NCI-H146 treated with DMSO at 0.1 percent for 48 hours (cell line): ENCODE measurements at regions not wholly inside any gene's neighbourhood (a gene's known extent, or its start where the extent isn't known, plus 50 kb on each side); places are given as distances from the start of the nearest gene placed in this dataset.
"Not testable (repeated sequence)": the region's sequence is repeated elsewhere in the genome, so short reads cannot be mapped to it uniquely, and the experiment has no call there.

Experiments
- DNase-seq: peaks from one replicate; lab custom pipeline; 2025; ENCODE audit not compliant: unreplicated experiment; lab: John Stamatoyannopoulos, UW

DNA sequence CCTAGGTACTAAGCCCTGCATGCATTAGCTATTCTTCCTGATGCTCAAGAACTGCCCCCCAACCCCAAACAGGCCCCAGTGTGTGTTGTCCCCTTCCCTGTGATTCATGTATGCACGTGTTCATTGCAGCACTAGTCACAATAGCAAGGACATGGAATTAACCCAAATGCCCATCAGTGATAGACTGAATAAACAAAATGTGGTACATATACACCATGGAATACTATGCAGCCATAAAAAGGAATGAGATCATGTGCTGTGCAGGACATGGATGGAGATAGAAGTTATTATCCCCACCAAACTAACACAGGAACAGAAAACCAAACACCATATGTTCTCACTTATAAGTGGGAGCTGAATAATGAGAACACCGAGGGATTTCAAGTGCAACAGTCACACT, 214.2 kb upstream of the SLC7A11 start:
- not testable (repeated sequence) for DNase-seq

DNA sequence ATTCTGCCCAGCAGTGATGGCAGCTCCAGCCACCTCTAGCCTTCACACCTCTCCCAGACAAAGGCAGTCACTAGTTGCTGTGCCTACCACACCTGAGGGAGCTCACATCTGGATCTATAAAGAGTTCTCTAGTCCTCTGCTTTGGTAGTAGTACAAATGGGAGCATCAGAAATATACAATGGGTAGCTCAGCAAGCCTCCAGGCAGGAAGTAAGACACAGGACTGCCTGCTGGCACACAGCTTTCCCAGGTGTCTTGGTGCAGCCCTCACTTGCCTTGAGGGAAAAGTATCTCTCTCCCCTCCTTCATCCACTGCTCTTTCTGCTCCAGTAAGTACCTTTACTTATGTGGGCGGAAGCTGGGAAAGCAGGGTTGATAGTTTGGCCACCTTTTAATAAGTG, 212.9 kb upstream of the SLC7A11 start:
- peak; percentile 2 for DNase-seq

DNA sequence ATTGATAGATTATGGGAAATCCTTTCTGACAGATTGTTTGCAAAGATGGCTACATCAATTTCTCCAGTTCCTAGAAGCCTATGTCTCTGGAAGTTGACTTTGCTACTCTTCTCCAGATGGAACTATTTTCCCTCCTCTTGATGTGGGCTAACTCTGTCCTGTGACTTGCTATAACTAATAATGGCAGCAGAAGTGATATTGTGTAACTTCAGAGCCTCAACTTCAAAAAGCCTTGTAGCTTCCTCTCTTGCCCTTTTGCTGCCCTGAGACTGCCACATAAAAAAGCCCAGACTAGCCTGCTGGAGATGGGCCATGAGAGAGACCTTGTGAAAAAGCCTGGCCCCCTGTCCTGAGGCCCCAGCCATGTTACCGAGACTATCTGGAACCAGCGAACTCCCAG, 210.7 kb upstream of the SLC7A11 start:
- DNase-seq: no peak

DNA sequence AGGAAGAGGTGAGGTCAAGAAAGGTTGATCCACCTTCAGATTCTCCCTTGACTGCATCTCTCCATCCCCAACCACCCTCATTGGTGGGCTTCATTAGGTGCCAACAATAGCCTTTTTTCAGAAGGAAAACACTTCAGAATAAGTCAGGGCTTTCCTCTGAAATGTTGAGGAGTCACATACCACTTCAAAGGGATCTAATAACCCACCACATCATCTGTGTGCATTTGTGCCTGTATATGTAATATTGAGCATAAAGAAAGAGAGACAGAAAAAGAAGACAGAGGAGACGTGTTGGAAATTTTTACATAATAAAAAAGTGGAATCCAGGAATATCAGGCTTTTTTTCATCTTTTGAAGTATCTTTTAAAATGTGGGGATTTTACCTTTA, 209.1 kb upstream of the SLC7A11 start:
- DNase-seq: no peak

DNA sequence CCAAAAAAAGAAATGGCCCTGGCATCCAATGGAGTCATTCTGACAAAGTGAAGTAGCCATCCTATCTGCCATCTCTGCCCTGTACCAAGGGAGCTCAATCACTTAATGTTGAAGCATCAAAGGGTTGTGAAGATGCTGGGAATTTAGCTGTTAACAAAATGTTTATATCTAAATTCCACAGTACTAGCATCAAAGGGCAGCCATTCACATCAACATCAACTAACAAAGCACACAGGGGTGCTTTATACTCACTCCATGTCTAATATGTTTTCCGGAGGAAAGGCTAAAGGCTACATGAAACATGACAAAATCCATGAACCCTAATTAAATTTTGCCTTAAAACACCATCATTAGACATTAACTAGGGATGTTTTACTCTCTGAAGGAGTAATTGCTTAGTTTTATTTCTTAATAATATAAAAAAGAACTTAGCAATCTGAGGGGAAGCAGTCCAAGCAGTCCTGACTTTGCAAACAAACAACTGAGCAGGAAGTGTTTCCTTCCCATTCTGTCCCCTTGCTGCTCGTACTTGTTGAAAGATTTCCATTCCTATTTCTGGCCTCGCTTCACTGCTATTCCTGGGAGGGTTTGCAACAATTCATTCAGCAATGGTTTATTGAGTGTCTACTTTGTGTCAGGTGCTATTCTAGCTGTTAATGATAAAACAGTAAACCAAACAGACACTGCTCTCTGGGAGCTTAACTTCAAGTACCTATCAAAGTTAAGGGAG, 208.6 kb upstream of the SLC7A11 start:
- no peak for DNase-seq

DNA sequence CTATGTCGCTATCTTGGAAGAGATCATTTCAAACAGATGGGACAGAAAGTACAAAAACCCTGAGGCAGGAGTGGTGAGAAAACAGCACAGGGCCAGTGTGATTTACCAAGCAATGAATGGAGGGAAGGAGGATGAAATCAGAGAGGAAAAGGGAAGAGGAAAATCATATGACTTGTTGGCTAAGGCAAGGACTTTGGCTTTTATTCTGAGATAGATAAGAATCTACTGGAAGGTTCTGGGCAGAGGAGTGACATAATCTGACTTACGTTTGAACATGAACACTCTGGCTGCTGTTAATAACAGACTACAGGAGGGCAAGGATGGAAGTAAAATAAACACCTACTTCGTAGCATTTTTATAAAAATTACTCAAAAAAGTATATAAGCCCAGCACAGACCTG, 207.8 kb upstream of the SLC7A11 start:
- no peak for DNase-seq

DNA sequence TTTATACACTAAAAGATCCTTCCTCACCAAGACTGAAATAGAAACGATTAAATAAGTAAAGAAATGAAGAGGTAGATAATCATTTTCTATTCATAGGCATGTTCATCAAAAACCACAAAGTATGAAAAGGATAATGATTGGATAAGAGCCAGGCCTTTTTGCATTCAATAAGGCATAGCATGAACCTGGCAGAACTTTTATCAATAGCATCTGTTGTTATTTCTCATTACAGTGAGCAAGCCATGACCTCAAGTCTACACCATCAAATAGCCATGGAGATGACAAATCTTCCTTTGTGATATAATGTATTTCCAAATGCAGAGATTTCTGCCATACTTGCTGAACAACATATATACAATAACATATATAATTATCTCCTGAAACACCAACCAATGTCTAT, 206.0 kb upstream of the SLC7A11 start:
- no peak for DNase-seq

DNA sequence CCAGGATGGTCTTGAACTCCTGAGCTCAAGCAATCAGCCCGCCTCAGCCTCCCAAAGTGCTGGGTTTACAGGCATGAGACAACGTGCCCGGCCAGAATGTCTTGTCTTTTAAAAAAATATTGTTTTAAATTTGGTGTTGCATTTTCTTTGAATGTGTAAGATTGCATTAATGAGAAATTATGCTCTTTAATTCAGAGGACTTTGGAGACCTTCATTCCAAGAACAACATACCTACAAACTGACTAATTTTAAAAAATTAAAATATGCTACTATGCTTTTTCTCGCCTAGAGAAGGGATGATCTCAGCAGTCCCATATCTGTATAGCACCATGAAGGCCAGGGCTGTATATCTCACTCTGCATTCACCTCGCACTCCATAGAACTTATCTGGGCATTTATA, 204.3 kb upstream of the SLC7A11 start:
- DNase-seq: no peak

DNA sequence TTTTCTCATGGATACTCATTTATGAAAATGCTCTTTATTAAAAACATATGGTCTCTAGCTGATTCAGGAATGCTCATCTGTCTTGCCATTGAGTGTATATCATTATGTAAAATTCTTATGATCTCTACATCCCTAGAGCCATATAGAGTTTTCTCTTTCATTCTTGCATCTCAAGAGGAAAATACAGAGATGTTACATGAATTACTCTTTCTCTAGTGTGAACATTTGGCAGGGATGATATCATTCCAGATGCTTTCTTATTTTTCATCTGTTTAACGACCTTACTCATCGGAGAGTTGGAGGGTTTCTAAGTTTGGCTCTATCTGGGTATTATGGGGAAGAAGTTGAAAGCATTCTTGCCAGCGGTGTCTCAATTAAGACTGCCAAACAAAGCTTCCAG, 202.9 kb upstream of the SLC7A11 start:
- no peak for DNase-seq

DNA sequence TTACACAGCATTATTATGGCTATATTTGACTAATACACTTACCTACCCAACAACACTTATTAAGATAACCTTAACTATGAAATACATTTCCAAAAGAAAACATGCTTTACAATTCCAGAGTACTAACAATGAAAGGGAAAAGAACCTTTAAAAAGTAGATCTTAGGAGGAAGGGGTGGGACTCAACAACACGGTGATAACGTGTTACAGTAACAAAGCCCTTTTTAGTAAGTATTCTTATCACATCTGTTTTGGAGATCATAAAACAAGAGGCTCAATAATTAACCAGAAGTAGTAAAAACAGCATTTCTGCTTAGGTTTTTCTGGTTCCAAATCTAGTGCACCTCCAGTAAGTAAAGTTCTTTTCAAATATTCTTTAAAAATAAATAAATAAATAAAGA, 202.1 kb upstream of the SLC7A11 start:
- DNase-seq: no peak

DNA sequence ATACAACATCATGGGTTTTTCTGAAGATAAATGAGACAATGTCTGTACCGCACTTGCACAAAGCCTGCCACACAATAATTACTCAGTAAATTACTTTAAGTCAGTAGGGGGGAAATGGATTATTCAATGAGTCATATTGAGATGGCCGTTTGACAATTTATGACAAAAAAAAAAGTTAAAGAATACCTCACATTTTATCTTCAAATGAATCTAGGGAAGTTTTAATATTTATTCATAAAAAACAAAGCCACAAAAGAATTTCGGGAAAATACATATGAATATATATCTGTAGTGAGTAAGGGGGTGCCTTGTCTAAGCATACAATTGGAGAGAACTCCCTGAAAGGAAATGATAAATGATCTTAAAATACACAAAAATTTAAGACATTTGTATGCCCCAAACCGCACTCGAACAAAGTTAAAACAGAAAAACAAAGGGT, 197.0 kb upstream of the SLC7A11 start:
- peak; percentile 78 for DNase-seq

DNA sequence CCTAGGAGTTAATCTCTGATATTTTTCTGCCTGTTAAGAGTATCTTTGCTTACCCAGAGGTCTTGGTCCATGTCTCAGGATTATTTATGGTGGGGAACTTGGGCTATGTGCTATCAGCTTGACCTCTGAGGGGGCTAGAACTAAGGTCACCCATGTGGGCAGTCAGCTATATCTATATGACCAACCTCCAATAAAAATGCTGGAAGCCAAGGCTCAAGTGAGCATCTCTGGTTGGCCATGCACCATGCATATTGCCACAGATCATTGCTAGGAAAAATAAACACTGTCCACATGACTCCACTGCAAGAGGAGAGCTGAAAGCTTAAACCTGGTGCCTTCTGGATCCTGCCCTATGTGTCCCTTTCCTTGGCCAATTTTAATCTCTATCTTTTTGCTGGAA, 196.5 kb upstream of the SLC7A11 start:
- DNase-seq: peak; percentile 66

DNA sequence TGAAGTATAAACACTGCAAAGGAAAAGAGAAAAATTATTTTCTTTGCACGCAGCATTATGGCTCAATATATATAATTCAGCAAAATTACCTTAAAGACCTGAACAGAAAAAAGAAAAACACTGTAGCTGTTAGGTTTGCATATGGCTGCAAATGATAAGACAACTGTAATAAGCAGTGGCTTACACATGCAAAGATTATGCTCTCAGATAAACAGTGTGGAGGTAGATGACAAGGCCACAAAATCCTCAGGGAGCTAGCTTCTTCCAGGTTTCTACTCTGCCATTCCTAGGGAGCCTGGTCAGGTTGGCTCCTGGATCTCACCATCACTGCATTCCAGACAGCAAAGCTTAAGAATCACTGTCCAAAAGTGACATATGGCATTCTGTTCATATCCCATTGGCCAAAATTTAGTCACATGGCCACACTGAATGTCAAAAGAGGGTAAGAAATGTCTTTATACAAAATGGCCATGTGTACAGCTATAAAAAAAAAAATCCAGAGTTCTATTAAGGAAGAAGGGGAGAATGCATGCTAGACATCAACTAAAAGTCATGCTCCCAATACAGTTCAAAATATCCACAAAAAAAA, 195.2 kb upstream of the SLC7A11 start:
- no peak for DNase-seq

DNA sequence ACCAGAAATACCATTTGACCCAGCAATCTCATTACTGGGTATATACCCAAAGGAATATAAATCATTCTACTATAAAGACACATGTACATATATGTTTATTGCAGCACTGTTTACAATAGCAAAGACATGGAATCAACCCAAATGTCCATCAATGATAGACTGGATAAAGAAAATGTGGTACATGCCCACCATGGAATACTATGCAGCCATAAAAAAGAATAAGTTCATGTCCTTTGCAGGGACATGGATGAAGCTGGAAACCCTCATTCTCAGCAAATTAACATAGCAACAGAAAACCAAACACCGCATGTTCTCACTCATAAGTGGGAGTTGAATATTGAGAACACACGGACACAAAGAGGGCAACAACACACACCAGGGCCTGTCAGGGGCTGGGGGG, 193.6 kb upstream of the SLC7A11 start:
- not testable (repeated sequence) for DNase-seq

DNA sequence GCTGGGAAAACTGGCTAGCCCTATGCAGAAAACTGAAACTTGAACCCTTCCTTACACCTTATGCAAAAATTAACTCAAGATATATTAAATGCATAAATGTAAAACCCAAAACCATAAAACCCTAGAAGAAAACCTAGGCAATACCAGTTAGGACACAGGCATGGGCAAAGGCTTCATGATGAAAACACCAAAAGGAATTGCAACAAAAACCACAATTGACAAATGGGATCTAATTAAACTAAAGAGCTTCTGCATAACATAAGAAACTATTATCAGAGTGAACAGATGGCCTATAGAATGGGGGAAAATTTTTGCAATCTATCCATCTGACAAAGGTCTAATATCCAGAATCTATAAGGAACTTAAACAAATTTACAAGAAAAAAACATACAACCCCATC, 192.9 kb upstream of the SLC7A11 start:
- not testable (repeated sequence) for DNase-seq

DNA sequence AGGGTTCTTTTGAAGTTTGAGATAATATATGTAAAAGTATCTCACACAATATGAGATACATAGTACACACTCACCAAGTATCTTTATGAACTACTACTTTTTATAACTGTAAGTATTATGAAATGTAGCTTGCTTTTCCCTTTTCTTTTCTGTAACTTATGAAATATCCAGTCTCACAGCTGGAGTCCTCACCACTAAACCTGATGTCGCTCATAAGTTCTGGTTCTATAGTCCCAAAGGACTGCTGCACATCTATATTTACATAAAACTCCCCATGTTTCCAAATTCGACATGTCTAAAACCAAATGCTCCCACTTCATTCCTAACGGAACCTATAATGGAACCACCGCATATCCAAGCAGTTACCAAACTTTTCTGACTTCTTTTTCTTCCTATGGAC, 186.5 kb upstream of the SLC7A11 start:
- DNase-seq: no peak

DNA sequence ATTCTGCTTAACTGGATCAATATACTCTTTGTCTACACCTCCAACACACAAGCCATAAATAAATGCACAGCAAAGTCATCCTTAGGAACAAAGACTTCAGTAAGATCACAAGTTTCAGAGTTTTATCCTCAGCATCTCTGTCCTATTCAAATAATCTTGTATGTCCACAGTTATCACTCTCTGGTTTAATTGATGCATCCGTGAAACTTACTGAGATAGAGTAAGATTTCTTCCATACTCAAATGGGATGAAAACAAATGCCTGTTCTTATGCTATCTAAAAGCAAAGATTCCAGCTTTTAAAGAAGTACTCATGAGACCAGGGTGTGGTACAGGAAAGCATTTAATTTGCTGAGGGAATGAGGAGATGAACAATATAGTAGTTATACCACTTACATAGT, 184.6 kb upstream of the SLC7A11 start:
- no peak for DNase-seq

DNA sequence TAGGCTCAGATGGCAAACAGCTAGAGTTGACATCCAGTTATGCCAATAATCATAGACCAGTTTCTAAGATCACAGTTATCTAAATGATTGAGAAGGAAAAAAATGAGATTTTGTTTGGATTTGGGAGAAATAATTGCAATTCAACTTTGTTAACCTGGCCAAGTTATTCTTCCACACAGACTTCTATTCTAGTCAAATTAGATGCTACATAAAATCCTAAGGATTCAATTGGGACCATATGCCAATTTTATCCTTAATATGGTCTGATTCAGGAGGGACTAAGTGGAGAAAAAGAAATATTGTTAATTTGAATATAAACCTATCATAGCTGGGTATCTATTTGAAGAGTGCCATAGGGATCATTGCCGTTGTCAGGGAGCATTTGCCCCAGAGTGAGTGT, 178.3 kb upstream of the SLC7A11 start:
- no peak for DNase-seq

DNA sequence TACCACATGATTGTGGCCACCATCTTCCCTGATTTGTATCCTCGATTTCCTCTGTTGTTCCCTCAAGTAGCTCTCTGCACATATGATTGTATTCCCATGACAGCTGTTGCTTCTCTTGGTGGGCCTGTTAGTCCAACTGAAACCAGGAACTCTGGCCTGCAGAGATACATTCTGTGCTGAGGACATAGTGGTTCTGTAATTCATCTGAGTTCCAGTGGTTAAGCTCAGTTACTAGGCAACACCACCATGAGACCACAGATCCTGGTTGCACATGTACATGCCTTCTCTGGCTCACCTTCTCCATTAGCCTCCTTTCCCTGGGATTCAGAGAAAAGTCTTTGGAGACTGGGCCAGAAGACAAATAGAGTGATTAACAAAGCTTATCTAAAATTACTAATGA, 172.1 kb upstream of the SLC7A11 start:
- DNase-seq: no peak

DNA sequence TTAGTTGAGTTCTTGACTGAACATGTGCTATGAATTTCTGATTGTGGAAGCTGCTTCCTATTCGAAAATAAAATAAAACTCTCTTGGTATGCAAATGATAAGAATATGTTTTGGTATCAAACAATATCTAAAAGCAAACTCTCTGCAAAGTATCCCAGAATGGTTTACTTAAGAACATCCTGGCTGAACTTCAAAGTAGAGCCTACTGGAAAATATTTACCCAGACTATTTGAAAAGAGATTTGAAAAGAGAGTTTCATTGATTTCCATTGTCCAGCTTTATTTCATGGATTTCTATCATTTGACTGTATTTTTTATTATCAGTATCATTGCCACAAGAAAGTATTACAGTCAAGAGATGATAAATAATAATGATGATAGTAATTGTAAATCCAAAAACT, 171.1 kb upstream of the SLC7A11 start:
- DNase-seq: no peak

DNA sequence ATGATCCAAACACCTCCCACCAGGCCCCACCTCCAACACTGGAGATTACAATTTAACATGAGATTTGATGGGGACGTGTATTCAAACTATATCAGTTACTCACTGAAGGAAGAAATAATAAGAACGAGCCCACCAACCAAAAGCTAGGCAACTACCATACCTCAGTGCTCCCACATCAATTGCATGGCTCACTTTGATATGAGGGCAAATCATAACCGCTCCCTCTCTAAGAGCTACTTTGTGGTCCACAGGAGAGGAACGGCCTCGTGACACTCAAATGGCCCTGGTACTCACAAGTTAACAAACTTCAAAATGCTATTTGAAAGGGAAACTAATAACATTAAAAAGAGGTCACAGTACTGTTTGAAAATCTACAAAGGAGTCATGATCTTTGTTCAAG, 170.7 kb upstream of the SLC7A11 start:
- DNase-seq: no peak

DNA sequence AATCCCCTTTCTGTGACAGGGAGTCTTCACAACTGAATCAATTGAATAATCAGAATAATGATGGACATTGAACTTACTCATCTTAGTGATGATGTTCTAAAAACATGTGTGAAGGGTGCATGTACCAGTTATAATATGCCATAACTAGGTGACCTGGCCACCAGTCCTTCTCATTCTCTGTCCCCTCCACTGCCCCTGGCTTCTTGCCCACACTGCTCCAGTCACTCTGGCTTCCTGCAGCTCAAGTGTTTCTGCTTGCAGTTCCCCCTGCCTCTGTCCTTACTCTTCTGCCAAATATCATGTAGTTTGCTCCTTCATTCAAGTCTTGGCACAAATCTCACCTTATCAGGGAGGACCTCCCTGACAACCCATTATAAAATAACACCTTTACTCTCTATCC, 168.1 kb upstream of the SLC7A11 start:
- no peak for DNase-seq

DNA sequence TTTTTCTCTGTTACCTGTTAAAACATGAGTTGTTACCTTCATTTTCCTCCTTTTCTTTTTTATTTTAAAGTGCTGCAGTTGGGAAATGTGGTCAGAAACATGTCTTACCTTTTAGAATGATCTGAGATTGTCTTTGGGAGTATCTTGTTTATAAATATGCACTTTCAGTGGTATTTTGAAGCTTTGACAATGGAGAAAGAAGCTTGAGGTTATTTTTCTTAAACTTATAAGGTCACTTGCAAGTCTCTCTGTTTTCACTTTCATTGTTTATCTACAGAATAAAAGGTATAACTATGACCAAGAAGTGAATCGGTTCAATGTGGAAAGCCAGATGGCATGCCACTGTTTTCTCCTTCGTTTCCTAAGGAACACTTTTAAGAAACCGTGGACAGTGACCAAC, 167.5 kb upstream of the SLC7A11 start:
- DNase-seq: no peak
